ENCODE measurements at regions not wholly inside any gene's neighbourhood (a gene's known extent, or its start where the extent isn't known, plus 50 kb on each side); places are given as distances from the start of the nearest gene placed in this dataset.

- Mint-ChIP-seq H3K36me3 (ENCODE audit: low read depth) (no peaks in the 10 kb centered on the region), H3K27ac (no peak overlapping the region), H3K4me3 (no peak overlapping the region), H3K9me3 (peaks cover 7% of the 10 kb centered on the region), H3K27me3 (ENCODE audit: low read depth) (no peaks in the 10 kb centered on the region), H3K4me1 (ENCODE audit: low read depth) (no peaks in the 10 kb centered on the region)
- DNase-seq (ENCODE audit: low spot score), result no peak
Observed at GRCh38 chr13:67351909-67352308, 121.8 kb upstream of the PCDH9 start.

DNA sequence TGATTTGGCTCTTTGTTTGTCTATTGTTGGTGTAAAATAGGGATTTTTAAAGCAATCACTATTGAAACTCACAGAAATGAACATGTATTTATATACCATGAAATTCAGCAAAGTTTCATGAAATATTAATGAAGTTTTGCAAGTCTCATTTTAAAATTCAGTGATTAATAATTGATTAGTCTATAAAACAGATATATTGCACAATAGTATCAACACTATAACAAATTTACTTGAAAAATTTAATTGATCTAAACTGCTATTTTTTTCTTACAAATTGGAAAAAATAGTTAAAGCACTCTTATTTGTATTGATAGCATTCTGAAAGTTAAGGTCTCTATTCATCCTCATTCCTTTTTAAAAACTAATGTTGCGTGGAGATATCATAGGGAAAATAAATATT, 121.0 kb upstream of the PCDH9 start:
- no peak for DNase-seq (ENCODE audit: low spot score)
- Mint-ChIP-seq H3K4me1 (ENCODE audit: low read depth) (no peaks in the 10 kb centered on the region), H3K9me3 (peaks cover 7% of the 10 kb centered on the region), H3K36me3 (ENCODE audit: low read depth) (no peaks in the 10 kb centered on the region), H3K27ac (no peak overlapping the region), H3K4me3 (no peak overlapping the region), H3K27me3 (ENCODE audit: low read depth) (no peaks in the 10 kb centered on the region)

GRCh38 chr13:67343777-67344176, 113.6 kb upstream of the PCDH9 start:
- Mint-ChIP-seq H3K36me3 (ENCODE audit: low read depth) (no peaks in the 10 kb centered on the region), H3K4me3 (no peak overlapping the region), H3K9me3 (peaks cover 19% of the 10 kb centered on the region), H3K27me3 (ENCODE audit: low read depth) (no peaks in the 10 kb centered on the region), H3K4me1 (ENCODE audit: low read depth) (no peaks in the 10 kb centered on the region), H3K27ac (no peak overlapping the region)
- DNase-seq (ENCODE audit: low spot score), result no peak

DNA sequence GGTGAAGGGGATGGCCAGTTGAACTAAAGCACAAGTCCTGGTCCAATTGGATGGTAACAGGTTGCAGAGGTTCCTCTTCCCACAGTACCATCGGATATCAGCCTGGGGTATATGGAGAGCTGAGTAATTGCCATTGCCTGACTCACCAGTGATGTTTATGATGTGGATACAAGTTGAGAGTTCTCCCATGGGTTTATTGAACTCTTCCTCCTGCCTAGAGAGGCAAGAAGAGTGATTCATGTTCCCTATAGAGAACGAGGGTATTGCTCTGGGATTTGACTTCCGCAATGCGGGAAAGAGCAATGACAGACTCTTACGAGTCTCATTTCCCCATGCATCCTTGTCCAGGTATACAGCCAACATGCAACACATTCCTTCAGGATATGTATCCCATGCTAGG, 111.3 kb upstream of the PCDH9 start:
- no peaks in the 10 kb centered on the region for H3K27me3 Mint-ChIP-seq (ENCODE audit: low read depth)
- no peaks in the 10 kb centered on the region for H3K36me3 Mint-ChIP-seq (ENCODE audit: low read depth)
- H3K9me3 Mint-ChIP-seq, result peaks cover 12% of the 10 kb centered on the region

DNA sequence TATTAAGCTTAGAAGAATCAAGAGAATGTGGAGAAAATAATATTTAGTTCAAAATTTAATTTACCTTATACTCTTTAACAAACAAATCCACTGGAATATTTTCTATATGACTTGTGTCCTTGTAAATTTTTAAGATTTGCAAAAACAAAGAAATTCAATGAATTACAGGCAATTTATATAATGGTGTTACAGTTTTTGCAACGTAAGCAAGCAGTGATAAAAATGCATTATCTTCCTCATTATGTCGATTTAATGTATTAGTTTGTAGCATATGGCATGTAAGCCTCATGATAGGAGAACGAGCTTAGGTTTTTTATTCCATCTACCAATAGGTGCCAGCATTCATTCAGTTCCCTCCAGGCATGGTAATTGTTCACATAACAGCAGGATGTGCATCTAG, 100.0 kb upstream of the PCDH9 start:
- DNase-seq (ENCODE audit: low spot score), result no peak
- Mint-ChIP-seq H3K4me1 (ENCODE audit: low read depth) (no peaks in the 10 kb centered on the region), H3K36me3 (ENCODE audit: low read depth) (no peaks in the 10 kb centered on the region), H3K9me3 (no peaks in the 10 kb centered on the region), H3K27me3 (ENCODE audit: low read depth) (no peaks in the 10 kb centered on the region), H3K27ac (no peak overlapping the region), H3K4me3 (no peak overlapping the region)

More for the DNA sequence above, 111.3 kb upstream of the PCDH9 start:
- no peak for DNase-seq (ENCODE audit: low spot score)
- Mint-ChIP-seq H3K27ac (no peak overlapping the region), H3K4me3 (no peak overlapping the region), H3K4me1 (ENCODE audit: low read depth) (no peaks in the 10 kb centered on the region)

- Mint-ChIP-seq H3K4me1 (ENCODE audit: low read depth) (no peaks in the 10 kb centered on the region), H3K9me3 (no peaks in the 10 kb centered on the region), H3K27ac (no peak overlapping the region), H3K4me3 (no peak overlapping the region), H3K27me3 (ENCODE audit: low read depth) (no peaks in the 10 kb centered on the region), H3K36me3 (ENCODE audit: low read depth) (no peaks in the 10 kb centered on the region)
- DNase-seq (ENCODE audit: low spot score), result no peak
Observed at GRCh38 chr13:67328895-67329294, 98.8 kb upstream of the PCDH9 start.

- Mint-ChIP-seq H3K9me3 (no peaks in the 10 kb centered on the region), H3K4me1 (ENCODE audit: low read depth) (no peaks in the 10 kb centered on the region), H3K27me3 (ENCODE audit: low read depth) (no peaks in the 10 kb centered on the region), H3K4me3 (no peak overlapping the region), H3K36me3 (ENCODE audit: low read depth) (no peaks in the 10 kb centered on the region), H3K27ac (no peak overlapping the region)
- DNase-seq (ENCODE audit: low spot score), result no peak
Observed at GRCh38 chr13:67318860-67319259, 88.7 kb upstream of the PCDH9 start.

GRCh38 chr13:67318398-67318797, 88.3 kb upstream of the PCDH9 start:
- Mint-ChIP-seq H3K4me3 (no peak overlapping the region), H3K9me3 (no peaks in the 10 kb centered on the region), H3K27ac (no peak overlapping the region), H3K4me1 (ENCODE audit: low read depth) (no peaks in the 10 kb centered on the region), H3K27me3 (ENCODE audit: low read depth) (no peaks in the 10 kb centered on the region), H3K36me3 (ENCODE audit: low read depth) (no peaks in the 10 kb centered on the region)
- no peak for DNase-seq (ENCODE audit: low spot score)

GRCh38 chr13:67314405-67314804, 84.3 kb upstream of the PCDH9 start:
- Mint-ChIP-seq H3K4me3 (no peak overlapping the region), H3K9me3 (no peaks in the 10 kb centered on the region), H3K27ac (no peak overlapping the region)

DNA sequence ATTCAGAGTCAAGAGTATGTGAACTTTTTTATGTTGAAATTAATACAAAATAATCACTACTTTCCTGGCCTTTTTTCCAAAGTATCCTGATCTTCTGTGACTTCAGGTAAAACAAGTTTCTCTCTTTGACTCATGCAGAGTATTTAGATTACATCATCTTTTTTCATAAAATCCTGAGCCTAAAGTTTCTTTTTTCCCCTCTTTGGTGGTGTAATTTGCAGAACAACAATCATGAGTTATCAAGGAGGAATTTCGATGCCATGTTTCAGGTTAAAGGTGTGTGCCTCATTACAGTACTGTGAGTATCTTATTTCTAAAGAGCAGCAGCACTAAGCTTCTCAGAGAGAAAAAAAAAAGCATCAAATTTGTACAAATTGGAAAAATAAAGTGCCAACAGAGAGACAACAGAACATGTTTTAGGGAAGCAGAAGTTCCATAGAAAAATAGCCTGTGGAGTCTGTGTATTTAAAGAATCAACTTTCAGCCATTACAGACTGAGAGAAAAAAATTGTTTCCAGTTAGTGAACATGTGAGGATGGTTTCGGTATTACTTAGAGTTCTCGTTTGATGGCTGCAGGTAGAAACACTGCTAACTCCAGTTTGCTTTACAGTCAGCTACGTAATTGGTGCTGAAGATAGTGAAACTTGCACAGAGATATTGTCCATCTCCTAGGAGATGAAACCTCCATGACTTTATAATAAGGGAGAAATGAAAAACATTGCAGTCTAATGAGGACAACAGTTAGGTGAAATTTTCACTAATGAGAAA, 78.1 kb upstream of the PCDH9 start:
- no peaks in the 10 kb centered on the region for H3K36me3 Mint-ChIP-seq (ENCODE audit: low read depth)
- no peaks in the 10 kb centered on the region for H3K27me3 Mint-ChIP-seq (ENCODE audit: low read depth)
- no peak for DNase-seq (ENCODE audit: low spot score)
- H3K9me3 Mint-ChIP-seq, result no peaks in the 10 kb centered on the region
- H3K4me3 Mint-ChIP-seq, result no peak overlapping the region
- H3K4me1 Mint-ChIP-seq (ENCODE audit: low read depth), result no peaks in the 10 kb centered on the region
- no peak overlapping the region for H3K27ac Mint-ChIP-seq

More at GRCh38 chr13:67314405-67314804, 84.3 kb upstream of the PCDH9 start:
- Mint-ChIP-seq H3K36me3 (ENCODE audit: low read depth) (no peaks in the 10 kb centered on the region), H3K27me3 (ENCODE audit: low read depth) (no peaks in the 10 kb centered on the region), H3K4me1 (ENCODE audit: low read depth) (no peaks in the 10 kb centered on the region)
- DNase-seq (ENCODE audit: low spot score), result no peak

DNA sequence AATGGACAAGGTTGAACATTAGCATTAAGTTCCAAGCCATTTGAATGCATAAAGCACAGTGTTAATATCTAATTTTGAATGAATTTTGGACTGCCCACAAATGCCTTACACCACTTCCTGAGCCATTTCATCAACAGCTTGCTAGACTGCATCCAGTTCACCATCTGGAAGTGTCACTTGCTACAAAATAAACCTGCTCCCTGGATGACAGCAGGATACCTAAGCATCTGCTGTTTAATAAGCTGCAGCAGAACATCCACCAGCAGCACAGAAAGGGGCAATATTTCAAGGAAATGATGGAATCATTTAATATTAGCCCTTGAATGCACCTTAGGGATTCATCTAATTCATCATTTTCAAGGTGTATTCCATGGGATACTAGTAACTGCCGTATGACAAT, 76.6 kb upstream of the PCDH9 start:
- Mint-ChIP-seq H3K4me3 (no peak overlapping the region), H3K27ac (no peak overlapping the region), H3K36me3 (ENCODE audit: low read depth) (no peaks in the 10 kb centered on the region), H3K9me3 (no peaks in the 10 kb centered on the region), H3K27me3 (ENCODE audit: low read depth) (no peaks in the 10 kb centered on the region), H3K4me1 (ENCODE audit: low read depth) (no peaks in the 10 kb centered on the region)
- DNase-seq (ENCODE audit: low spot score), result no peak

DNA sequence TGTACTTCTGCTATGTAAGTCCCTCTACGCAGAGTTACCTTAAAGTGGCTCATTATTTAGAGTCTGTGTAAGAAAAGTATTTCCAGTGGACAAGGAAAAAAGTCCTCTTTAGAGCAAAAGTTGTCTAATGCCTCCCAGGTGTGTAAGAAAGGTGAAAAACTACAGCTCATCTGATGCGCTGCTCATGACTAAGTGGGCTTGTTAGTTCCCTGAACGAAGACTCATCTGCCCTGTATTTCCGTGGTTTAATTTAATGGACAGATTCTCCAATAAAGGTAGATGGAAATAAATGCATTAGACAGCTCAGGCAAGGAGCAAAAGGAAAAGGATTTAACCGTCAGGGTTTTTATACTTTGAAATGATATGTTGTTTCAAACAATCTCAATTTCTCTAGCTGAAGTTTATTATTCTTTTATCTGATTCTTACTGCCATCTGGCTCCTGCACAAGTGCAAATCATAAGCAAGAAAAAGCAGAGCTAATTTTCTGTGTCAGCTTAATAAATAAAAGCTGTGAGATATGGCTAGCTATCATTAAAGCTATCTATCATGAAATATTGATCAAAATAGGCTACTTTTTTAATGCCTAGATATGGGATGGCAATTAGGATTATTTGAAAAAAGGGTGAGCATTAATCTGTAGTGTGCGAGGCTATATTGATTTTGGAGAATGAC, 73.7 kb upstream of the PCDH9 start:
- no peaks in the 10 kb centered on the region for H3K9me3 Mint-ChIP-seq
- DNase-seq (ENCODE audit: low spot score), result no peak
- H3K27me3 Mint-ChIP-seq (ENCODE audit: low read depth), result no peaks in the 10 kb centered on the region
- no peaks in the 10 kb centered on the region for H3K36me3 Mint-ChIP-seq (ENCODE audit: low read depth)
- H3K4me1 Mint-ChIP-seq (ENCODE audit: low read depth), result no peaks in the 10 kb centered on the region
- H3K4me3 Mint-ChIP-seq, result no peak overlapping the region
- H3K27ac Mint-ChIP-seq, result no peak overlapping the region

DNA sequence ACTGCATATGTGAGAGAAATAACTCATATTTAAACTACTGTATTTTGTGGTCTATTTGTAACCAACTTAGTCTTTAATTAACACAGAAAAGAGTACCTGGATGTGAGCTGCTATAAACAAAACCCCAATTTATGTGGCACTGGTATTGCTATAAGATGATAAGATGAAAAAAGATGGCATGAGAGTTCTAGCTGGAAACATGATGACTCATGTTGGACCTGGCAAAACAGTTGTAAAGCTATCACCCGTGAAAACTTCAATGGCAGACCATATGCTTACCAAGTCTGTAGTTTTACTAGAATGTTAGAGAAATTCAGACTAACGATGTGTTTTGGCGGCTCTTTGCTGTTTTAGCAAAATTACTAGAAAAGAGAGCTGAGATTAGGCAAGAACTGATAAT, 69.6 kb upstream of the PCDH9 start:
- H3K27me3 Mint-ChIP-seq (ENCODE audit: low read depth), result no peaks in the 10 kb centered on the region
- H3K9me3 Mint-ChIP-seq, result no peaks in the 10 kb centered on the region
- no peak for DNase-seq (ENCODE audit: low spot score)
- no peak overlapping the region for H3K4me3 Mint-ChIP-seq
- H3K4me1 Mint-ChIP-seq (ENCODE audit: low read depth), result no peaks in the 10 kb centered on the region
- H3K27ac Mint-ChIP-seq, result no peak overlapping the region
- no peaks in the 10 kb centered on the region for H3K36me3 Mint-ChIP-seq (ENCODE audit: low read depth)

DNA sequence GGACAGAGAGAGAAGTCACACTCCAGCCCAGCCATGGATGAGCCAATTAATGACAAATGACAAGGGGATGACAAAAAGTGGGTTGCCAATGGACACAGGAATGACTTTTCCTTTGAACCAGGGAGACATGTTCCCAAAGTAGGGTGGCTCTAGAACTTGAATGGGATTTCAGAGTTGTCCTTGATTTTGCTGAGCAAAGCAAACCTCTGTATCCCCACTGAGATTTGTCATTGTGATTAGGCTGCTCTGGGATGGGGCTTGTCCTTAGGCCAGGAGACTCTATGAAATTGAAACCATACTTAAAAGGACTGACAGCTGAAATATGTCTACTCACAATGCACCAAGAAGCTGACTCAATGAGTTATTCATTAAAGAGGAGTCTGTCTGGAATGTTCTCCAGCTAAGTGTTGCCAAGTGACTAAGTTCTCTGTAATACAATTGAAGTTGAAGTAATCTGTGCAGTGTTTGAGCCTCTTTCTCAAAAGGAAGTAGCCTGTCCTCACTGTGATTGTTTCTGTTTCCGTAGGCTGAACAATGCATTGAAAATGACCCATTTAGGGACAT, 69.0 kb upstream of the PCDH9 start:
- DNase-seq (ENCODE audit: low spot score), result no peak
- Mint-ChIP-seq H3K36me3 (ENCODE audit: low read depth) (no peaks in the 10 kb centered on the region), H3K4me1 (ENCODE audit: low read depth) (no peaks in the 10 kb centered on the region), H3K4me3 (no peak overlapping the region), H3K27ac (no peak overlapping the region), H3K27me3 (ENCODE audit: low read depth) (no peaks in the 10 kb centered on the region), H3K9me3 (no peaks in the 10 kb centered on the region)

Measured in T-helper 2 cell treated with Interferon-gamma antibody and Interleukin-4, amounts not matched to agents 5 μg/mL and 100 μg/mL, for 36 hours (primary cell).